ENCODE measurements at regions not wholly inside any gene's neighbourhood (a gene's known extent, or its start where the extent isn't known, plus 50 kb on each side); places are given as distances from the start of the nearest gene placed in this dataset.
A peak's percentile ranks its signal among the peaks of the same experiment; 100 is the strongest.

GRCh38 chr2:100660851-100661584, 98.2 kb downstream of the PDCL3 start:
- H3K27ac Mint-ChIP-seq (ENCODE audit: unreplicated experiment) = no peak overlapping the region
- no peaks in the 10 kb centered on the region for H3K9me3 Mint-ChIP-seq (ENCODE audit: unreplicated experiment)
- peaks cover 60% of the 10 kb centered on the region for H3K27me3 Mint-ChIP-seq (ENCODE audit: unreplicated experiment)
- TF ChIP-seq CTCF (IDR thresholded peaks at IDR 0.05) = no peak
- H3K36me3 Mint-ChIP-seq (ENCODE audit: unreplicated experiment) = no peaks in the 10 kb centered on the region
- H3K4me1 Mint-ChIP-seq (ENCODE audit: unreplicated experiment) = no peaks in the 10 kb centered on the region
- no peak overlapping the region for H3K4me3 Mint-ChIP-seq (ENCODE audit: unreplicated experiment)
- no peak for DNase-seq (ENCODE audit: extremely low spot score, unreplicated experiment)

- Mint-ChIP-seq H3K4me1 (ENCODE audit: unreplicated experiment) (no peaks in the 10 kb centered on the region), H3K4me3 (ENCODE audit: unreplicated experiment) (no peak overlapping the region), H3K9me3 (ENCODE audit: unreplicated experiment) (no peaks in the 10 kb centered on the region), H3K27ac (ENCODE audit: unreplicated experiment) (no peak overlapping the region), H3K36me3 (ENCODE audit: unreplicated experiment) (no peaks in the 10 kb centered on the region), H3K27me3 (ENCODE audit: unreplicated experiment) (peaks cover 53% of the 10 kb centered on the region)
- TF ChIP-seq CTCF (IDR thresholded peaks at IDR 0.05) = no peak
- peak; percentile 66 for DNase-seq (ENCODE audit: extremely low spot score, unreplicated experiment)
These were observed 100.1 kb downstream of the PDCL3 start for GRCh38 chr2:100662866-100663265.

- Mint-ChIP-seq H3K36me3 (ENCODE audit: unreplicated experiment) (no peaks in the 10 kb centered on the region), H3K4me1 (ENCODE audit: unreplicated experiment) (no peaks in the 10 kb centered on the region), H3K9me3 (ENCODE audit: unreplicated experiment) (no peaks in the 10 kb centered on the region), H3K27me3 (ENCODE audit: unreplicated experiment) (peaks cover 49% of the 10 kb centered on the region), H3K4me3 (ENCODE audit: unreplicated experiment) (no peak overlapping the region), H3K27ac (ENCODE audit: unreplicated experiment) (no peak overlapping the region)
- no peak for TF ChIP-seq CTCF (IDR thresholded peaks at IDR 0.05)
- DNase-seq (ENCODE audit: extremely low spot score, unreplicated experiment) = peak; percentile 69
These were observed 101.4 kb downstream of the PDCL3 start for GRCh38 chr2:100664021-100664755.

- H3K4me3 Mint-ChIP-seq (ENCODE audit: unreplicated experiment) = no peak overlapping the region
- peaks cover 48% of the 10 kb centered on the region for H3K27me3 Mint-ChIP-seq (ENCODE audit: unreplicated experiment)
- DNase-seq (ENCODE audit: extremely low spot score, unreplicated experiment) = peak; percentile 17
- no peaks in the 10 kb centered on the region for H3K9me3 Mint-ChIP-seq (ENCODE audit: unreplicated experiment)
- no peaks in the 10 kb centered on the region for H3K36me3 Mint-ChIP-seq (ENCODE audit: unreplicated experiment)
- H3K27ac Mint-ChIP-seq (ENCODE audit: unreplicated experiment) = no peak overlapping the region
- TF ChIP-seq CTCF (IDR thresholded peaks at IDR 0.05) = no peak
- H3K4me1 Mint-ChIP-seq (ENCODE audit: unreplicated experiment) = no peaks in the 10 kb centered on the region
These were observed 101.9 kb downstream of the PDCL3 start for GRCh38 chr2:100664756-100665101.

GRCh38 chr2:100666996-100667395, 104.2 kb downstream of the PDCL3 start:
- TF ChIP-seq CTCF (IDR thresholded peaks at IDR 0.05) = no peak
- Mint-ChIP-seq H3K4me3 (ENCODE audit: unreplicated experiment) (no peak overlapping the region), H3K27ac (ENCODE audit: unreplicated experiment) (no peak overlapping the region), H3K36me3 (ENCODE audit: unreplicated experiment) (no peaks in the 10 kb centered on the region), H3K4me1 (ENCODE audit: unreplicated experiment) (no peaks in the 10 kb centered on the region), H3K27me3 (ENCODE audit: unreplicated experiment) (peaks cover 44% of the 10 kb centered on the region), H3K9me3 (ENCODE audit: unreplicated experiment) (no peaks in the 10 kb centered on the region)
- DNase-seq (ENCODE audit: extremely low spot score, unreplicated experiment) = no peak

All from osteocyte (in vitro differentiated cells).